Muscle of leg (tissue), 3 donors: ENCODE measurements at regions not wholly inside any gene's neighbourhood (a gene's known extent, or its start where the extent isn't known, plus 50 kb on each side); places are given as distances from the start of the nearest gene placed in this dataset.

Source experiments
- DNase-seq: peaks from one replicate; pipeline ENCODE4 v3.0.0; 2013
- H3K27ac ChIP-seq: one replicate; pipeline ENCODE4 v1.5.1; 2013; ENCODE audit warnings: mild to moderate bottlenecking, low read length, control low read depth
- H3K27me3 ChIP-seq: one replicate; pipeline ENCODE4 v1.6.1; 2013; ENCODE audit warnings: low read length; ENCODE audit not compliant: control insufficient read depth, insufficient read depth
- H3K36me3 ChIP-seq: one replicate; pipeline ENCODE4 v1.6.1; 2013; ENCODE audit warnings: low read length; ENCODE audit not compliant: control insufficient read depth, insufficient read depth
- H3K4me1 ChIP-seq: one replicate; pipeline ENCODE4 v1.6.1; 2013; ENCODE audit warnings: low read length; ENCODE audit not compliant: control insufficient read depth, insufficient read depth
- H3K4me3 ChIP-seq: one replicate; pipeline ENCODE4 v1.5.1; 2013; ENCODE audit warnings: low read length, control low read depth
- H3K9me3 ChIP-seq: replicated peaks from 2 replicates; pipeline ENCODE4 v1.6.1; 2013; ENCODE audit warnings: low read depth, low read length; ENCODE audit not compliant: control insufficient read depth
- WGBS: methylation state at CpG from one replicate; pipeline ENCODE4 v1.1.5; 2013; ENCODE audit warnings: missing lambda C conversion rate; ENCODE audit not compliant: insufficient coverage; 5-methylcytosine and 5-hydroxymethylcytosine counted together

DNA sequence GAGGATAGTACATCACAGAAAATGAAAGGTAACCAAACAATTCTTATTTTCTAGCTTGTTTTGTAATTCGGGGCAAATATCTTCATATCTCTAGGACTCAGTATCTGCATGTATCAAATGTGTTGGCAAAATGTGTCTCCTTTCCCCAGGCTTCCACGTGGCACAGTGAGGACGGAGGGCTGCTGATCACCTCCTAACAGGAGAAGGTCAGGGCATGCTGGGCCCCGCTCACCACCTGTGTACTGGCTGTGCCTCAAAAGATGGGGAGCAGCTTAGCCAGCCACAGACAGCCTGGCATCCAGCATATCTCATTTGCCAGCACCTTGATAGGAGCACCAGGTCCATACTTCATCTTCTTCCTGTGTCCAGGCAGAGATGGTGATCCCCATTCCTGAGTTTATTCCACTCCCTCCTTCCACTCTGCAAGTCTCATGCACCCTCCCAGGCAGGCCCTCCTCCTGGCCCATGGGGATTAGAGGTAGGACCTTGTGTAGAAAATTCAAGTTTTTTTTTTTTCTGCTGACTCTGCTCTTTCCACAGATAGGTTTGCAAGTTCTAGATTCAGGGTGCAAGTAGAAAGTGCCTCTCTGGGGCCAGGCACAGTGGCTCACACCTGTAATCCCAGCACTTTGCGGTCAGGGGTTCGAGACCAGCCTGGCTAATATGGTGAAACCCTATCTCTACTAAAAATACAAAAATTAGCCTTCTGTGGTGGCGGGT lies 1639.0 kb upstream of the SLC10A2 start:
- H3K27ac ChIP-seq: no peak overlapping the region
- no peaks in the 10 kb centered on the region for H3K27me3 ChIP-seq
- H3K4me3 ChIP-seq: no peak overlapping the region
- H3K4me1 ChIP-seq: no peaks in the 10 kb centered on the region
- DNase-seq: no peak
- H3K36me3 ChIP-seq: no peaks in the 10 kb centered on the region
- 92% methylated on average over 4 of the region's 7 CpGs for WGBS
- H3K9me3 ChIP-seq: no peaks in the 10 kb centered on the region

DNA sequence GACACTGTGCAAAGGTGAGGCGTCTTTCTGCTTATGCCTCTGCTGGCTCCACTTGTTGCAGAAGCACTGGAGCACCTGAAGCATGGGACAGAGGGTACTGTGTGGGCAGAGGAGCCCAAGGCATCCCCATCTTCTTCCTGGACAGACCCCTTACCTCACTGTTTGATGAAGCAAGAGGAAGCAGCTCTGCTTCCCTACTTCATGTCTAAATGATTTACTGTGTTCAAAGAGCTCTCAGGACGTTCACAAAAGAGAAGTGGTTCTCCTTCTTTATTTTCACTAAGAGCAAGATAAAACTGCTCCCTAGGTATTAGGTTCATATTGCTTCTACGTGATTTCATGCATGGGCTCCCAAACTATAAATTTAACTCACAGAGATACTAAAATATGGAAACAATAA lies 1635.4 kb upstream of the SLC10A2 start:
- Histone ChIP-seq H3K9me3 (no peaks in the 10 kb centered on the region), H3K27ac (no peak overlapping the region), H3K4me1 (no peaks in the 10 kb centered on the region), H3K36me3 (no peaks in the 10 kb centered on the region), H3K27me3 (no peaks in the 10 kb centered on the region), H3K4me3 (no peak overlapping the region)
- no peak for DNase-seq
- no CpG with 5 or more reads among the region's 3 CpGs for WGBS

DNA sequence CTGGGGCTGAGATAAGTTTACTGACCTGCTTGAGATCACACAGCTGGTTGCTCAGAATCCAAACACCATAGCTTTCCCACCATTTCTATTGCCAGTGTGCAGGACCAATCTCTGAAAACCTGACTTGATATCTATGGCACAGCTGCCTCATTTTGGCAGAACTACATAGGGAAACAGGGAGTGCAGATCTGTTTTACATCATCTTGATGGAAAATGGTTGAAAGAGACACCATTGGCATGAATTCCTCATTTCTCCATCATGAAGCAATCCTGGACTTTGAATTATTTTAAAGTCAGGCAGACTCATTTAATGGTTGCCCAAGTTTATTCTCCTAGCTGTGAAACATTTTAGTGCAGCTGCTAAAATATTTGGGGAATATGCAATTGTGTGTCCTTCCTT lies 1628.2 kb upstream of the SLC10A2 start:
- H3K27ac ChIP-seq: no peak overlapping the region
- DNase-seq: peak; percentile 67
- no peaks in the 10 kb centered on the region for H3K4me1 ChIP-seq
- no peaks in the 10 kb centered on the region for H3K9me3 ChIP-seq
- no peaks in the 10 kb centered on the region for H3K27me3 ChIP-seq
- H3K36me3 ChIP-seq: no peaks in the 10 kb centered on the region
- H3K4me3 ChIP-seq: no peak overlapping the region

DNA sequence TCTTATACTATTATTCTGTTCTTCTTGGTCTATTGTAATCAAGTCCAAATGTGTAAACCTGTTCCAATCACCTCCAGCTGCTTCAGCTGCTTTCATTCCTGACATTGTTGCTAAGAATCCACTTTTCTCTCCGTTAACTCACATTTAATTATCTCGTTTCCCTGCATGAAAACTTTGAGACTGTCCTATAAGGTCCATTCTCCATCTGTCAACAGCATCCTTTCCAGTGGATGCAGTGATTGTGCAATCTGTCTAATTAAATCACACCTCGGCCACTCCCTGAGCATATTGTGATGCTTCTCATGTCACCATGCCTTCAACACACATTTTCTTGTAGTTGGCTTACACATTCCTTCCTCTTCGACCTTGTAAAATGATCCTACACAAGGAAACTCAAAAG lies 1626.9 kb upstream of the SLC10A2 start:
- no peaks in the 10 kb centered on the region for H3K9me3 ChIP-seq
- DNase-seq: no peak
- H3K27me3 ChIP-seq: no peaks in the 10 kb centered on the region
- WGBS: 68% methylated on average over 3 of the region's 4 CpGs
- H3K4me3 ChIP-seq: no peak overlapping the region
- no peak overlapping the region for H3K27ac ChIP-seq
- no peaks in the 10 kb centered on the region for H3K4me1 ChIP-seq
- H3K36me3 ChIP-seq: no peaks in the 10 kb centered on the region

DNA sequence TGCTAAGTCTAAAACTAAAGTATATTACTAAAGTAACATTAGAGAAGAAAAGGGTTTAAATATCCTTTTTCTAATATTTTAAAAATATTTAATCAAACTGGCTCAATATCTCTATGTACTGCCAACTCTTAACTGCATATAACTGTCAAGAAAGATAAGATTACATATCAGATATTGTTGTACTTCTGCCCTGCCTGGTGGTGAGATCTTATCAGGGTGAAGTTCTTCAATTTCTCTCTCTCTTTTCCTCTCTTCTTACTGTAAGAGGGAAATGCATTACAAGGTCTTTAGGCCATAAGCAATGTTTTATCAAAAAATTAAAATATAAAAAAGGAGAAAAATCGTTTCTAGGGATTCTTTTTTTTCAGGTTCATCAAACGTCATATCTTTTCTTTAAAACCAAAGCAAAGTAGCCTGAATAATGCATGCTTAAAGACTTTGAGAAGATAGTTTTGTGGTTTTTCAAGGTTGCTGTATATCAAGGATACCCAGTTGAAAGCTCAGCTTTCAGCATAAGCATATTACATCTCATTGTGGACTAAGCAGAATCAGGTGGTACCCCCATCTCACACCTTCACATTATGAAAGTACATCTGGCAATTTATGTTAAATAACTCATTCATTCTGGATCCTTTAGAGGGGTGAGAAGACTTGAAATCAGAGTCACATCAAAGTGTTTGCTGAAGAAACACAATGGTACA lies 1625.7 kb upstream of the SLC10A2 start:
- Histone ChIP-seq H3K27me3 (no peaks in the 10 kb centered on the region), H3K4me1 (no peaks in the 10 kb centered on the region), H3K9me3 (no peaks in the 10 kb centered on the region), H3K36me3 (no peaks in the 10 kb centered on the region), H3K27ac (no peak overlapping the region), H3K4me3 (no peak overlapping the region)
- no CpG with 5 or more reads among the region's 2 CpGs for WGBS
- DNase-seq: no peak

DNA sequence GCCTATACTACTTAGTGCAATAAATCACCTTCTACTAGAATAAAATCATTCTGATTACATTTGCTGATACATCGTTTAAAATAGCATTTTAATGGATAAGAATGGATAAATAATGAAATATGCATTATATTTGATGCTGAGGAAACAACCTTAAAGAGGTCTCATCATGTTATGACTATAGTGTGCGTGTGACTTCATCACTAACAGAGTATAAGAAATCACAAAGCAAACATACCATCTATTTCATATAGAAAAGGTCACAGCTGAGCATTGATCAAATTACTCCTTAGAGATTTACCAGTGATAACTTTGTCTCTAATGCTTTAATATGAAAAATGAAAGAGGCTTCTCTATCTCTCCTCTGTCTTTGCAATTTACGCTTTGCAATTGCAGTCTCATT lies 1620.3 kb upstream of the SLC10A2 start:
- Histone ChIP-seq H3K36me3 (no peaks in the 10 kb centered on the region), H3K27me3 (no peaks in the 10 kb centered on the region), H3K4me1 (no peaks in the 10 kb centered on the region), H3K4me3 (no peak overlapping the region), H3K27ac (no peak overlapping the region), H3K9me3 (no peaks in the 10 kb centered on the region)
- WGBS: no CpG with 5 or more reads among the region's 3 CpGs
- DNase-seq: no peak

DNA sequence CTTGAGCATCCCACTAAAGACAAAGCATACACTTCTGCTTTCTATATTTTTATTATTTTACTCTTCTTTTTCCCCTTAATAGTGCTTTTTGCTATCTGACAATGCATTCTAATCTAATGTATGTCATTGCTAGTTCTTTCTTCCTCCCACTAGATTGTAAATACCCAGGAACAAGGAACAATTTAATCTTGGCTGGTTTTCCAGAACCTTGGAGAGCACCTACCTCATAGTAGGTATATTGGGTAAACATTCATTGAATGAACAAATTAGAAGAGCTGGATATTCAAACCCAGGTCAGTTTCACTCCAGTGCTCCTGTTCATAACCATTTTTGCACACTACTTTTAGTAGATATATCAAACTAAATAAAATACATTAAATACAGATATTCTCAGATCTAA lies 1617.6 kb upstream of the SLC10A2 start:
- H3K36me3 ChIP-seq: no peaks in the 10 kb centered on the region
- H3K9me3 ChIP-seq: no peaks in the 10 kb centered on the region
- H3K27ac ChIP-seq: no peak overlapping the region
- no peaks in the 10 kb centered on the region for H3K27me3 ChIP-seq
- no peak for DNase-seq
- no peak overlapping the region for H3K4me3 ChIP-seq
- H3K4me1 ChIP-seq: no peaks in the 10 kb centered on the region

DNA sequence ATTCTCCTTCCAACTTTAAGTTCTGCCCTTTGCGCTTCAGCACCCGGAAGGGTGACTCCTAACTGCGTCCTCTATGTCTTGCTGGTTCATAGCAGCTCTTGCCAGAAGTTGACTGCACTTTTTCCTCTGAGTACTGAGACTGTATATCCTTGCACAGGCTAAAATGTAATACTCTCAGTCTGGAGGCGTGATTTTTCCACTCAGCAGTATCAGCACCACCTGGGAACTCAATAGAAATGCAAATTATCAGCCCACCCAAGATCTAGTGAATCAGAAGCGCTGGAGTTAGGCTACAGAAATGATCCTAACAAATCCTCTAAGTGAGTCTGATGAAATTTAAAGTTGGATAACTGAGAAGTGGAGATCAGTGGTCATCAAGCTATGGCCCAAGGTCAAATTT lies 1611.9 kb upstream of the SLC10A2 start:
- WGBS: 94% methylated on average over 4 of the region's 5 CpGs
- H3K27me3 ChIP-seq: no peaks in the 10 kb centered on the region
- no peaks in the 10 kb centered on the region for H3K36me3 ChIP-seq
- no peak overlapping the region for H3K4me3 ChIP-seq
- no peaks in the 10 kb centered on the region for H3K4me1 ChIP-seq
- DNase-seq: no peak
- H3K27ac ChIP-seq: no peak overlapping the region
- no peaks in the 10 kb centered on the region for H3K9me3 ChIP-seq

DNA sequence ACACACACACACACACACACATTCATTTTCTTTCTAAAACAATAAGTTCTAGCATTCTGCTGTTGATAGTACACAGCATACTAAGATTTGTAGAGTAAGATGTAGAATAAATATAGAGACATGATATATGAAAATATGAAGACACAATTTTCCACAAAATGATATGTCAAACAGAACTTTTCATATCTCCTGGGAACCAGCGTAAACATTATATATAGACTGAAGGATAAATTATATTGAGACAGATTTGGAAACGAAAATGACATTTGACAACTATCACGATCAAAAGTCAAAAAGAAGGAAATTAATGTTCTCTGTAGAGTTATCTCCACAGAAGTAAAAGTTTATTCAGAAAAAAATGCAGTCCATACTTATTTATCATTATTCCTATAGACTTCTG lies 1605.7 kb upstream of the SLC10A2 start:
- Histone ChIP-seq H3K27ac (no peak overlapping the region), H3K4me3 (no peak overlapping the region), H3K9me3 (no peaks in the 10 kb centered on the region), H3K4me1 (no peaks in the 10 kb centered on the region), H3K36me3 (no peaks in the 10 kb centered on the region), H3K27me3 (no peaks in the 10 kb centered on the region)
- no peak for DNase-seq
- WGBS: no CpG with 5 or more reads among the region's 3 CpGs

DNA sequence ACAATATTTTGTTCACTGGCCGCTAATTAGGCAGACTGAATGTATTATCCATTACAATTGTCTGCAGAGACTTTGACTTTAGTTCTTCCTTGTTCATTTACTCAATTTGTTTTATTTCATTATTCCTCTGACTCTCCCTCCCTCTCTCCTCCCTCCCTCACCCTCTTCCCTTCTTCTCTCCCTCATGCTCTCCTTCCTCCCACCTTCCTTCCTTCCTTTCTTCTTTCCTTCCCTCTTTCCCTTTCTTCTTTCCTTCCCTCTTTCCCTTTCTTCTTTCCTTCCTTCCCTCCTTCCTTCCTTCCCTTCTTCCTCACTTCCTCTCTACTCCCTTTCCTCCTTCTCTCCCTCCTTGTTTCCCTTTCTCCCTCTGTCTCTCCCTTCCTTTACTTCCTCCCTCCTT lies 1591.0 kb upstream of the SLC10A2 start:
- Histone ChIP-seq H3K4me1 (no peaks in the 10 kb centered on the region), H3K27me3 (no peaks in the 10 kb centered on the region), H3K27ac (no peak overlapping the region), H3K4me3 (no peak overlapping the region), H3K36me3 (no peaks in the 10 kb centered on the region), H3K9me3 (no peaks in the 10 kb centered on the region)
- WGBS: 90% methylated on average over 1 of the region's 1 CpG
- DNase-seq: no peak

DNA sequence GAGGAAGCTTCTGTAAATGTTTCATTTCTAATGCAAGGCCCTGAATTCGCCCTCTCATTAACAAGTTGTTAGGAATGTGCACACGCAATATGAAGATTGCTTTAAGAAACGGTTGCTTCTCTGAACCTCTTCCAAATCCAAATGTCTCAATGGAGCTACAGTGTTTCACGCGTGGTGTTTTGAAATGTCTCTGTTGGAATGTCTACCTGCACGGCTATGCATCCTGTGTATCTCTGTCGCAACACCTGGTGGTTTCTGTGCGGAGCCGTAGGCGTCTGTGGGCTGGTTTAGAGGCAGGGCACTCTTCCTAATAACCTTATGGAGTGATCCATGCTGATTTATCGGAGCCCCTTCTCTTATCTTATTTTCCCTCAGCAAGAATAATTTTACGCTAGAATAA lies 1584.2 kb upstream of the SLC10A2 start:
- no peak overlapping the region for H3K27ac ChIP-seq
- WGBS: 89% methylated on average over 5 of the region's 12 CpGs
- no peaks in the 10 kb centered on the region for H3K27me3 ChIP-seq
- H3K36me3 ChIP-seq: no peaks in the 10 kb centered on the region
- no peaks in the 10 kb centered on the region for H3K9me3 ChIP-seq
- H3K4me1 ChIP-seq: no peaks in the 10 kb centered on the region
- H3K4me3 ChIP-seq: no peak overlapping the region
- no peak for DNase-seq
